Endothelial cell of umbilical vein (primary cell): ENCODE measurements at regions not wholly inside any gene's neighbourhood (a gene's known extent, or its start where the extent isn't known, plus 50 kb on each side); places are given as distances from the start of the nearest gene placed in this dataset.

Source experiments
- POLR2AphosphoS5 ChIP-seq: IDR thresholded peaks from 2 replicates; pipeline ENCODE4 v1.6.1; 2012; ENCODE audit warnings: low read depth, mild to moderate bottlenecking, control low read depth, low read length, moderate library complexity; ENCODE audit not compliant: insufficient read depth
- TF ChIP-seq, protein P1 (sequence below), 2 donors: IDR thresholded peaks; 1 replicate in 1 of 2; 2 replicates in 1 of 2; pipeline ENCODE4 v1.5.1; 2011; ENCODE audit warnings: low read length in 2 of 2, mild to moderate bottlenecking in 2 of 2, moderate library complexity in 2 of 2, control low read depth in 1 of 2, inconsistent platforms in 1 of 2, low read depth in 1 of 2; ENCODE audit not compliant: insufficient read depth in 1 of 2; ENCODE audit errors: extremely low read depth in 1 of 2

DNA sequence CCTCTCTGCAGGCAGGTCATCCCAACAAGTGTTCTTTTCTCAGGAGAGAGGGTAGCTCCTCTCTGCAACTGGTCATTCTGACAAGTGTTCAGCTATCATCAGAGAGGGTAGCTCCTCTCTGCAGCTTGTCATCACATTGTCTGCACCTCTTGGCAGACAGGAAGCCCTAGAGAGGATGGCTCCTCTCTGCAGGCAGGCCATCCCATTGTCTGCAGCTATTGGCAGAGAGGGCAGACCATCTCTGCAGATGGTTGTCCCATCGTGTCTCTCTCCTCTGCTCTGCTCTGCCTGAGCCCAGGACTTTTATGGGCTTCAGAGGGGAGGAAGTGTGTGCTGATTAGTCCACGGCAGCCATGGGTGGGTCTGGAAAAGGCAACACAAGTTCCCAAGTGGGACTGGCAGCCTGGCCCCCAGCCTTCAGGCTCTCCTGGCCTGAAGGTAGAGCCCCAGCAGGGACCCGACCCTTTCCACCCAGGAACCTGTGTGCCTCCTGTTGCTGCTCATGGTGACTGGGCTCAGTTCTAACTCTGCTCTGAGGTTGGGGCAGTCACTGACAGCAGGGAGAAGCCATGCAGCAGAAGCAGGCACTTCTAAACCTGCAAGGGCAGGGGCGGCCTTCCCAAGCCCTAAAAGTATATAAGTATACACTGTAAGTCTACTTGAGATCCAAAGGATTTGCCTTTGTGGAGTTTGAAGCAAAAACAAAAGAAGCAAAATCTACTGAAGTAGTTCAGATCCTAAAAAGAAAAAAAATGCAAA, 637.9 kb downstream of the PLOD2 start:
- no peak for TF ChIP-seq POLR2AphosphoS5
- TF ChIP-seq, protein P1, sequence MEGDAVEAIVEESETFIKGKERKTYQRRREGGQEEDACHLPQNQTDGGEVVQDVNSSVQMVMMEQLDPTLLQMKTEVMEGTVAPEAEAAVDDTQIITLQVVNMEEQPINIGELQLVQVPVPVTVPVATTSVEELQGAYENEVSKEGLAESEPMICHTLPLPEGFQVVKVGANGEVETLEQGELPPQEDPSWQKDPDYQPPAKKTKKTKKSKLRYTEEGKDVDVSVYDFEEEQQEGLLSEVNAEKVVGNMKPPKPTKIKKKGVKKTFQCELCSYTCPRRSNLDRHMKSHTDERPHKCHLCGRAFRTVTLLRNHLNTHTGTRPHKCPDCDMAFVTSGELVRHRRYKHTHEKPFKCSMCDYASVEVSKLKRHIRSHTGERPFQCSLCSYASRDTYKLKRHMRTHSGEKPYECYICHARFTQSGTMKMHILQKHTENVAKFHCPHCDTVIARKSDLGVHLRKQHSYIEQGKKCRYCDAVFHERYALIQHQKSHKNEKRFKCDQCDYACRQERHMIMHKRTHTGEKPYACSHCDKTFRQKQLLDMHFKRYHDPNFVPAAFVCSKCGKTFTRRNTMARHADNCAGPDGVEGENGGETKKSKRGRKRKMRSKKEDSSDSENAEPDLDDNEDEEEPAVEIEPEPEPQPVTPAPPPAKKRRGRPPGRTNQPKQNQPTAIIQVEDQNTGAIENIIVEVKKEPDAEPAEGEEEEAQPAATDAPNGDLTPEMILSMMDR (IDR thresholded peaks at IDR 0.05; ENCODE audit: extremely low read depth in 1 of 2, insufficient read depth in 1 of 2, low read depth in 1 of 2, low read length in 2 of 2), result no peak
